GM13976 (cell line): ENCODE measurements at regions not wholly inside any gene's neighbourhood (a gene's known extent, or its start where the extent isn't known, plus 50 kb on each side); places are given as distances from the start of the nearest gene placed in this dataset.

ENCODE experiments used
- DNase-seq: peaks from one replicate; pipeline ENCODE4 v3.0.0; 2012; ENCODE audit warnings: low spot score
- CTCF ChIP-seq: IDR thresholded peaks from 2 replicates; pipeline ENCODE4 v1.5.1; 2012; ENCODE audit warnings: borderline replicate concordance, mild to moderate bottlenecking; ENCODE audit not compliant: insufficient read depth; ENCODE audit errors: extremely low read depth, missing control alignments, control extremely low read depth
- in situ Hi-C: fragments of 300-500 bp; cut with MboI; formaldehyde crosslinking; loops from one replicate; pipeline ENCODE4 v1.12.0; 2022; ENCODE audit warnings: low sequenced_read_pairs, mixed read lengths, inconsistent platforms; ENCODE audit not compliant: unreplicated experiment

GRCh38 chr16:86768228-86768791 is 190.0 kb downstream of the FOXL1 start:
- TF ChIP-seq CTCF, result no peak
- in situ Hi-C loops, result no loop called here
- no peak for DNase-seq

GRCh38 chr16:86768999-86769398 is 190.7 kb downstream of the FOXL1 start:
- in situ Hi-C loops, result no loop called here
- DNase-seq, result no peak
- TF ChIP-seq CTCF, result no peak

- in situ Hi-C loops, result no loop called here
- no peak for DNase-seq
- TF ChIP-seq CTCF, result no peak
Observed at GRCh38 chr16:86771506-86772460, 193.4 kb downstream of the FOXL1 start.

- TF ChIP-seq CTCF, result no peak
- no peak for DNase-seq
- in situ Hi-C loops, result no loop called here
Observed at GRCh38 chr16:86772671-86773353, 194.5 kb downstream of the FOXL1 start.

GRCh38 chr16:86773354-86773715 is 195.0 kb downstream of the FOXL1 start:
- in situ Hi-C loops, result no loop called here
- no peak for DNase-seq
- no peak for TF ChIP-seq CTCF

GRCh38 chr16:86774931-86775330 is 196.6 kb downstream of the FOXL1 start:
- no peak for TF ChIP-seq CTCF
- no peak for DNase-seq
- in situ Hi-C loops, result no loop called here
